Esophagus squamous epithelium (tissue), 5 donors: ENCODE measurements at regions not wholly inside any gene's neighbourhood (a gene's known extent, or its start where the extent isn't known, plus 50 kb on each side); places are given as distances from the start of the nearest gene placed in this dataset.

Experiments used
- DNase-seq: peaks from one replicate; lab custom pipeline; 2025; lab: John Stamatoyannopoulos, UW
- H3K27ac ChIP-seq, 4 donors: fragments of 200-600 bp; sonication (generic); one replicate each; pipeline ENCODE4 v1.5.1; 2016 to 2019; ENCODE audit warnings: mild to moderate bottlenecking in 1 of 4
- H3K27me3 ChIP-seq, 4 donors: fragments of 200-600 bp; sonication (generic); 1 replicate in 3 of 4; 2 replicates in 1 of 4; pipeline versions ENCODE4 v1.5.1 to v1.6.0; 2017 to 2021; ENCODE audit warnings: antibody characterized with exemption in 1 of 4
- H3K36me3 ChIP-seq, 3 donors: fragments of 200-600 bp; sonication (generic); one replicate each; pipeline ENCODE4 v1.5.1; 2016 to 2019
- H3K4me1 ChIP-seq, 3 donors: fragments of 200-600 bp; sonication (generic); one replicate each; pipeline ENCODE4 v1.5.1; 2017 to 2019
- H3K4me3 ChIP-seq, 4 donors: fragments of 200-600 bp; sonication (generic); 1 replicate in 3 of 4; 2 replicates in 1 of 4; pipeline ENCODE4 v1.5.1; 2016 to 2019; ENCODE audit warnings: mild to moderate bottlenecking in 2 of 4, moderate library complexity in 1 of 4
- H3K9me3 ChIP-seq, 3 donors: fragments of 200-600 bp; sonication (generic); one replicate each; pipeline ENCODE4 v1.5.1; 2016 to 2019
- POLR2A ChIP-seq, 4 donors: fragments of 450-650 bp; IDR thresholded peaks; one replicate each; pipeline ENCODE4 v1.6.1; 2017; ENCODE audit warnings: antibody characterized with exemption in 4 of 4, mild to moderate bottlenecking in 4 of 4, moderate library complexity in 3 of 4
- WGBS, 2 donors: methylation state at CpG; one replicate each; pipeline ENCODE4 v1.1.5; 2018; 5-methylcytosine and 5-hydroxymethylcytosine counted together
- intact Hi-C: fragments of 100-400 bp; cut with DNase I; formaldehyde crosslinking; loops from one replicate; pipeline ENCODE4 v1.15.0; 2022
- TF ChIP-seq, protein P1 (sequence below), 6 experiments: fragments of 450-650 bp in 4 of 6; fragments of 200-600 bp in 2 of 6; sonication (generic) in 2 of 6; IDR thresholded peaks; one replicate each; pipeline ENCODE4 v1.5.1; 2016 to 2019; ENCODE audit warnings: antibody characterized with exemption in 6 of 6, mild to moderate bottlenecking in 4 of 6, moderate library complexity in 4 of 6
- donor health status: DM: yes; HTN: yes; CAD: no.

DNA sequence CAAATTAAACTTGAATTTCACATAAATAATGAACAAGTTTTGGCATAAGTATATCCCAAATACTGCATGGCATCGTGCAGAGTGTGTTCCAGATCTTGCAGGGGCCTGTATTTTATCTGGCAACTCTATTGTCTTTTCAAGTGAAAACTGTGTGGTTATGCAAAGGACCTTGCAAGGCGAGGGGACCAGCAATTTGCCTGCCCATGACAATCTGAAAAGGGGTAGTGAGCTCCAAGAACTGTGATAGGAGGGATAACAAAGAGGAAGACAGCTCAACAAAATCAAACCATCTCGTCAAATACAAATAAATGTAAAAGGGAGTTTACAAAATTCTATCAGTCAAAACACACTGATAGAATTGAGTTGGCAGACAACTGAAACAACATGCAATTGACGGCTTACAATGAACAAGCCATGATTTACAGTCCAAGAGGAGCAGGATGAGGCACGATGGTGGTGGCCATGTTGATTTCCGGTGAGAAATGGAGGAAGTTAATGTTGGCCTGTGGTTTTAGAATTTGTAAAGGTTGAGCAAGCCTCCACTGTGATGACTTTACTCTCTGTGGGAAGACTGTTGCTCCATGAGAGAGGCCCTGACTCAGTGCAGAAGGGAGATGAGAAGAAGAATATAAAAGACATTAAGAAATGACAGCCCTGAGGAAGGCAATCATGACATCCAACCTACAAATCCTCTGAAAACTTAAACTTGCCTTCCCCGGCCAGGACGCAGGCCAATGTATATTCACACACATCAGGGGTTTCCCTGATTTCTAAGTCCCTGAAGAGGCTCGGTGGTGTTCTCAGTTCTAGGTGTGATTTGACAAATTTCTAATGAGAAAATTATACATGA lies 132.2 kb downstream of the ADSS2 start:
- Histone ChIP-seq H3K27me3 (no peaks in the 10 kb centered on the region), H3K36me3 (no peaks in the 10 kb centered on the region), H3K27ac (peak overlapping the region in 3 of 4 donors; percentile 11 to 53 (median 47)), H3K4me1 (peaks cover 11 to 39% (median 20%) of the 10 kb centered on the region in 3 donors), H3K9me3 (peaks cover 0 to 6% (median 0%) of the 10 kb centered on the region in 3 donors), H3K4me3 (no peak overlapping the region)
- 56 to 62% methylated on average over 9 of the region's 9 CpGs for WGBS, 2 donors
- DNase-seq: peak; percentile 14
- intact Hi-C loops: no loop called here
- TF ChIP-seq, protein P1, sequence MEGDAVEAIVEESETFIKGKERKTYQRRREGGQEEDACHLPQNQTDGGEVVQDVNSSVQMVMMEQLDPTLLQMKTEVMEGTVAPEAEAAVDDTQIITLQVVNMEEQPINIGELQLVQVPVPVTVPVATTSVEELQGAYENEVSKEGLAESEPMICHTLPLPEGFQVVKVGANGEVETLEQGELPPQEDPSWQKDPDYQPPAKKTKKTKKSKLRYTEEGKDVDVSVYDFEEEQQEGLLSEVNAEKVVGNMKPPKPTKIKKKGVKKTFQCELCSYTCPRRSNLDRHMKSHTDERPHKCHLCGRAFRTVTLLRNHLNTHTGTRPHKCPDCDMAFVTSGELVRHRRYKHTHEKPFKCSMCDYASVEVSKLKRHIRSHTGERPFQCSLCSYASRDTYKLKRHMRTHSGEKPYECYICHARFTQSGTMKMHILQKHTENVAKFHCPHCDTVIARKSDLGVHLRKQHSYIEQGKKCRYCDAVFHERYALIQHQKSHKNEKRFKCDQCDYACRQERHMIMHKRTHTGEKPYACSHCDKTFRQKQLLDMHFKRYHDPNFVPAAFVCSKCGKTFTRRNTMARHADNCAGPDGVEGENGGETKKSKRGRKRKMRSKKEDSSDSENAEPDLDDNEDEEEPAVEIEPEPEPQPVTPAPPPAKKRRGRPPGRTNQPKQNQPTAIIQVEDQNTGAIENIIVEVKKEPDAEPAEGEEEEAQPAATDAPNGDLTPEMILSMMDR (IDR thresholded peaks at IDR 0.05): no peak
- no peak for TF ChIP-seq POLR2A (IDR thresholded peaks at IDR 0.05)

DNA sequence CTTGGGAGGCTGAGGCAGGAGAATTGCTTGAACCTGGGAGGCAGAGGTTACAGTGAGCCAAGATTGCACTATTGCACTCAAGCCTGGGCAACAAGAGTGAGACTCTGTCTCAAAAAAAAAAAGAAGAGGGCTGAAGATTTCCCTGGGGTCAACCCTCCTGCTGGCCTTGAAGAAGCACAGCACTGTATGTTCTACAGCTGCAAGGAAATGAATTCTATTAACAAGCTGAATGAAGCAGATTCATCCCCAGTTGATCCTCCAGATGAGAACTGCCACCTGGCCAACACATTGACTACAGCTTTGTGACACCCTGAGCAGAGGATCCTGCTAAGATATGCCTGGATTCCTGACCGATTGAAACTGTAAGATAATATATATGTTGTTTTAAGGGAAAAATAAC lies 129.5 kb downstream of the ADSS2 start:
- no peak for TF ChIP-seq POLR2A (IDR thresholded peaks at IDR 0.05)
- TF ChIP-seq, protein P1 (IDR thresholded peaks at IDR 0.05): no peak
- no peak for DNase-seq
- 41 to 48% methylated on average over 1 of the region's 1 CpG for WGBS, 2 donors
- Histone ChIP-seq H3K4me1 (peaks cover 11 to 64% (median 27%) of the 10 kb centered on the region in 3 donors), H3K36me3 (no peaks in the 10 kb centered on the region), H3K9me3 (peaks cover 0 to 6% (median 0%) of the 10 kb centered on the region in 3 donors), H3K27ac (peak overlapping the region; percentile 83 to 90 (median 88)), H3K27me3 (no peaks in the 10 kb centered on the region), H3K4me3 (peak overlapping the region in 3 of 4 donors; percentile 2 to 44 (median 20))
- intact Hi-C loops: no loop called here

DNA sequence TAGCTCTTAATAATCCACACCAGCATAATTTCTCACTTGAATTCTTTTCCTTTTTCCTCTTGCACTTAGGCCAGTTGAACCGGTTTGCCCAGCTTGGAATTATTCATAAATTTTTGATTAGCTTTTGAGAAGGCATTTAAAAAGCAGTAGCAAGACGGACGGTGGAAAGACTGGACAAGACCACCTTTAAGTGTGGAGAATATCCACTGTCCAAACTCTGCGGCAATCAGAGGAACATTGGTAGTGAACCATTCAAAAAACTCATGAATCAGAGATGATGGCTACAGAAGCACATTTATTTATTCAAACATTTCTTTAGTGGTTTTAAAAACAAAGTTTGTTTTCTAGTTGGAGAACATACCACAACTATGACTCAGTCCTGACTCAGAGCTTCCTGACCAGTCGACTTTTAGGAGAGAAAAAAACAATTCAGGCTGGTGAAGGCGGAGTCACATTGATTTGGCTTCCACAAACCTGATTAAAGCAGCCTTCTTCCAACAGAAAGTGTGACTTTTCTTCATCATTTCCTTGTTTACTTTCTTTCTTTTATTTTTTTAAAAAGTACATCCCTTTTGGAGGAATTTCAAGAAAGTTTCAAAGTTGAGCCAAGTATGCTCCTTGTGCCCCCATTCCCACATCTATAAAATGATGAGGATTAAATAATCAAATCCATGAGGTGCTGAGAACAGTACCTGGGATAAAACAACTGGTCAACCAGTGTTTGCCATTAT lies 128.8 kb downstream of the ADSS2 start:
- Histone ChIP-seq H3K4me3 (peak overlapping the region in 3 of 4 donors; percentile 2 to 44 (median 20)), H3K36me3 (no peaks in the 10 kb centered on the region), H3K27ac (peak overlapping the region; percentile 83 to 90 (median 88)), H3K4me1 (peaks cover 11 to 64% (median 27%) of the 10 kb centered on the region in 3 donors), H3K27me3 (no peaks in the 10 kb centered on the region), H3K9me3 (peaks cover 0 to 6% (median 0%) of the 10 kb centered on the region in 3 donors)
- 10 to 15% methylated on average over 6 of the region's 6 CpGs for WGBS, 2 donors
- TF ChIP-seq, protein P1 (IDR thresholded peaks at IDR 0.05): no peak
- TF ChIP-seq POLR2A (IDR thresholded peaks at IDR 0.05): no peak
- no peak for DNase-seq
- intact Hi-C loops: no loop called here

DNA sequence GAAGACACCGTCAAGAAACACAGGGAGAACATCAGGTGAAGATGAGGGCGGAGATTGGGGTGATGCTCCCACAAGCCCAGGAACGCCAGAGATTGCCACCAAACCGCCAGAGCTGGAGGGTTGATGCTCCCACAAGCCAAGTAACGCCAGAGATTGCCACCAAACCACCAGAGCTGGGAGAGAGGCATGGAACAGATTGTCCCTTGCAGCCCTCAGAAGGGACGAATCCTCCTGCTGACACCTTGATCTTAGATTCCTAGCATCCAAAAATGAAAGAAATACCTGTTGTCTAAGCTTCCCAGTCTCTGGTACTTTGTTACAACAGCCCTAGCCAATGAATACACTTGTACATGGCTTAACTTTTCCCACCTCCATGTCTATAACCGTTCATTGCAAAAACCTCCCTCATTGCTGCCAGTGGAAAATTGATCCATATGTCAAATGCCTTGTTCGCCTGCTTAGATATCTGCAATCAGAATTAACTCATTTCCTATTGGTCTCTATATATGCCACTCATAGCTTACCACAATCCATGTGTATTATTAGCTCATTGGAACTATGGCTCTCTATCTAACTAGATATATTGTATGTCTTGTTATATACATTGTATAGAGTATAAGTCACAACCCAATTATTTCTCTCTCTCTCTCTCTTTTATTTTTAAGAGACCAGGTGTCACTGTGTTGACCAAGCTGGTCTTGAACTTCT lies 127.4 kb downstream of the ADSS2 start:
- no peak for DNase-seq
- Histone ChIP-seq H3K27ac (peak overlapping the region; percentile 83 to 90 (median 88)), H3K4me3 (peak overlapping the region in 2 of 4 donors; percentile 5 to 29), H3K36me3 (no peaks in the 10 kb centered on the region), H3K9me3 (peaks cover 0 to 6% (median 0%) of the 10 kb centered on the region in 3 donors), H3K27me3 (no peaks in the 10 kb centered on the region), H3K4me1 (peaks cover 11 to 64% (median 27%) of the 10 kb centered on the region in 3 donors)
- intact Hi-C loops: no loop called here
- no peak for TF ChIP-seq POLR2A (IDR thresholded peaks at IDR 0.05)
- TF ChIP-seq, protein P1 (IDR thresholded peaks at IDR 0.05): no peak
- WGBS, 2 donors: 88 to 90% methylated on average over 8 of the region's 8 CpGs
